H1 (cell line): ENCODE measurements at regions not wholly inside any gene's neighbourhood (a gene's known extent, or its start where the extent isn't known, plus 50 kb on each side); places are given as distances from the start of the nearest gene placed in this dataset.

Experiments
- BRCA1 ChIP-seq: IDR thresholded peaks from 2 replicates; pipeline ENCODE4 v1.6.1; 2012; ENCODE audit warnings: low read depth, low read length, improper control_type of control experiment
- POLR2A ChIP-seq, 2 experiments: IDR thresholded peaks; 1 replicate in 1 of 2; 2 replicates in 1 of 2; pipeline ENCODE4 v1.6.1; 2011; ENCODE audit warnings: low read depth in 2 of 2, low read length in 2 of 2, mild to moderate bottlenecking in 2 of 2; ENCODE audit errors: control extremely low read depth in 1 of 2
- SIRT6 ChIP-seq: IDR thresholded peaks from one replicate; pipeline ENCODE4 v1.7.1; 2012; ENCODE audit warnings: low read length, inconsistent platforms
- SRF ChIP-seq: IDR thresholded peaks from 2 replicates; pipeline ENCODE4 v1.6.1; 2011; ENCODE audit warnings: mild to moderate bottlenecking, low read depth, low read length, moderate library complexity
- TAF1 ChIP-seq: IDR thresholded peaks from 2 replicates; pipeline ENCODE4 v1.6.1; 2011; ENCODE audit warnings: mild to moderate bottlenecking, low read depth, low read length
- TF ChIP-seq, protein P1 (sequence below): IDR thresholded peaks from 2 replicates; pipeline ENCODE4 v1.6.1; 2011; ENCODE audit warnings: low read length, improper control_type of control experiment

DNA sequence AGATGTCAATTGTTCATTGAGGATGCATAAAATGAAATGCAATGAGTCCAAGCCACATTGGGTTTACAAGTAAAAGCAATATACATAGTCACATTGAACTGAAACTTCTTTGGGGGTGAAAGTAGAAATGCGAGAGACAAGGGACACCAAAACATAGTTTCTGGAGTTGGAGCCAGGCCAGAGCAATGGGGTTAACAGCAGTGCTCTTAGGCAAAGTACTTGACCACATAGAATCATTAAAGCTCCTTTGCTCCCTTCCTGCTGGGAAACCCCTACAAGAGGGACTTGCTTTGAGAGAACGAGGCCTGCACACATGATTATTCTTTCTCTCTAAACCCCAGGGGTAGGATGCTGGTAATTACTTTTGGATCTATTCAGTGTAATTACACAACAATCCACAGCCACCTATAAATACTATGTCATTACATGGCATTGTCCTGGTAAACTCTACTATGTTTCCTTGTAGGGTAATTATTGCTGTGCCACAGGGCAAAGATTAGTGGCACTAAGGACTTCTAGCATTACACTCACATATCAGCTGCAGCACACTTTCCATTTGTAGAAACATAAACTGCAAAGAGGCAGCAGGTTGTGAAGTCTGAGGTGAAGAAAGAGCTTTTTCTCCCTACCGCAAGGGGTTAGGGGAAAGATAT is 421.6 kb upstream of the PBX1 start (continued):
- TF ChIP-seq, protein P1, sequence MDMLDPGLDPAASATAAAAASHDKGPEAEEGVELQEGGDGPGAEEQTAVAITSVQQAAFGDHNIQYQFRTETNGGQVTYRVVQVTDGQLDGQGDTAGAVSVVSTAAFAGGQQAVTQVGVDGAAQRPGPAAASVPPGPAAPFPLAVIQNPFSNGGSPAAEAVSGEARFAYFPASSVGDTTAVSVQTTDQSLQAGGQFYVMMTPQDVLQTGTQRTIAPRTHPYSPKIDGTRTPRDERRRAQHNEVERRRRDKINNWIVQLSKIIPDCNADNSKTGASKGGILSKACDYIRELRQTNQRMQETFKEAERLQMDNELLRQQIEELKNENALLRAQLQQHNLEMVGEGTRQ: no peak
- TF ChIP-seq SIRT6 (no peak), TAF1 (no peak), BRCA1 (no peak), SRF (no peak), POLR2A (IDR thresholded peaks at IDR 0.05; ENCODE audit: control extremely low read depth in 1 of 2, low read depth in 2 of 2, low read length in 2 of 2) (no peak)
- TF ChIP-seq, all 59 proteins: peak for 0
